SK-N-MC (cell line): ENCODE measurements at regions not wholly inside any gene's neighbourhood (a gene's known extent, or its start where the extent isn't known, plus 50 kb on each side); places are given as distances from the start of the nearest gene placed in this dataset.

Experiments used
- EZH2 ChIP-seq: fragments of 200-600 bp; sonication (generic); IDR thresholded peaks from one replicate; pipeline ENCODE4 v1.6.1; 2017; ENCODE audit warnings: antibody characterized with exemption
- FOXP2 ChIP-seq: optimal IDR thresholded peaks from 2 replicates; pipeline ENCODE3; 2011; ENCODE audit warnings: mild to moderate bottlenecking, moderate library complexity; ENCODE audit not compliant: insufficient read depth; ENCODE audit errors: extremely low read length, control extremely low read depth
- POLR2AphosphoS5 ChIP-seq: IDR thresholded peaks from 2 replicates; pipeline ENCODE4 v1.6.1; 2012; ENCODE audit warnings: mild to moderate bottlenecking, low read depth, low read length, borderline replicate concordance

- no peak for TF ChIP-seq EZH2
- TF ChIP-seq POLR2AphosphoS5 = no peak
- no peak for TF ChIP-seq FOXP2
Observed at GRCh38 chr1:232109391-232109790, 482.8 kb downstream of the DISC1 start.
